ENCODE measurements at regions not wholly inside any gene's neighbourhood (a gene's known extent, or its start where the extent isn't known, plus 50 kb on each side); places are given as distances from the start of the nearest gene placed in this dataset.

DNA sequence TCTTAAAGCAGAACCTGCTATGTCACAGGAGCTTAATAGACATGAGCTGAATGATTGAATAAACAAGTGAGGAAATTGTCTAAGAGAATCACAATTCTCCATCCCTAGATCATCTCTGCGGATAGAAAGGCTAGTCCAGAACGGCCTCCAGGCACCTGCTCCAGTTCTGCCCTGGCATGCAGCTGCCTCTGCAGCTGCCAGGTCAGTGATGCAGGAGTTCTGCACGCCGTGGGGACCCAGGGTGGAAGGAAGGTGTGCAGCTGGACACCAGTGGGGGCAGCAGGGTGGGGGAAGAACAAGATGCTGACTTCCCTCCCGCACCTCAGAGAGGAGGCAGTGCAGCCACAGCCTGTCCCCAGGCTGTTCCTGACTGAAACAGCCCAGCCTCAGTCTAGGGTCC is 192.1 kb upstream of the NCAM1 start:
- TF ChIP-seq, protein P1, sequence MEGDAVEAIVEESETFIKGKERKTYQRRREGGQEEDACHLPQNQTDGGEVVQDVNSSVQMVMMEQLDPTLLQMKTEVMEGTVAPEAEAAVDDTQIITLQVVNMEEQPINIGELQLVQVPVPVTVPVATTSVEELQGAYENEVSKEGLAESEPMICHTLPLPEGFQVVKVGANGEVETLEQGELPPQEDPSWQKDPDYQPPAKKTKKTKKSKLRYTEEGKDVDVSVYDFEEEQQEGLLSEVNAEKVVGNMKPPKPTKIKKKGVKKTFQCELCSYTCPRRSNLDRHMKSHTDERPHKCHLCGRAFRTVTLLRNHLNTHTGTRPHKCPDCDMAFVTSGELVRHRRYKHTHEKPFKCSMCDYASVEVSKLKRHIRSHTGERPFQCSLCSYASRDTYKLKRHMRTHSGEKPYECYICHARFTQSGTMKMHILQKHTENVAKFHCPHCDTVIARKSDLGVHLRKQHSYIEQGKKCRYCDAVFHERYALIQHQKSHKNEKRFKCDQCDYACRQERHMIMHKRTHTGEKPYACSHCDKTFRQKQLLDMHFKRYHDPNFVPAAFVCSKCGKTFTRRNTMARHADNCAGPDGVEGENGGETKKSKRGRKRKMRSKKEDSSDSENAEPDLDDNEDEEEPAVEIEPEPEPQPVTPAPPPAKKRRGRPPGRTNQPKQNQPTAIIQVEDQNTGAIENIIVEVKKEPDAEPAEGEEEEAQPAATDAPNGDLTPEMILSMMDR (IDR thresholded peaks at IDR 0.05; ENCODE audit: insufficient read depth, low read length) = no peak
- no peak for DNase-seq (ENCODE audit: low read depth)

DNA sequence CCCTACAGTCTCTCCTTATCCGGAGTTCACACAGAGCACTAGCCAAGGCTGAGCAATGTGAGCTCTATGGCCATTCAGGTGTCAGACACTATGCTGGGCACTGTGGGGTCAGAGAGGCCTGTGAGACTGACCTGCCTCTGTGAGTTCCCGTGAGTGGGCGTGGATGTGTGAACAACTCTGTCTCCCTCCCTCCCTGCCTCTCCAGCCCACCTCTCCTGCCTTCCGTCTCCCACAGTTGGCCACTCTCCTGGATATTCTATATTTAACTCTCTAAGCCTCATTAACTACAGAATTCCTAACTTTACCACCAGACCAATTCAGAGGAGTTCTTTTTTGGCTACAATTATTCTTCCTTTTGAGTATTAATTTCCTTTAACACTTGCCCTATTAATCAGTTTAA is 191.6 kb upstream of the NCAM1 start:
- no peak for DNase-seq (ENCODE audit: low read depth)
- TF ChIP-seq, protein P1 (IDR thresholded peaks at IDR 0.05; ENCODE audit: insufficient read depth, low read length) = no peak
- H3K4me3 ChIP-seq (ENCODE audit: low read depth, low read length) = no peak overlapping the region

More for the DNA sequence above, 192.1 kb upstream of the NCAM1 start:
- no peak overlapping the region for H3K4me3 ChIP-seq (ENCODE audit: low read depth, low read length)

DNA sequence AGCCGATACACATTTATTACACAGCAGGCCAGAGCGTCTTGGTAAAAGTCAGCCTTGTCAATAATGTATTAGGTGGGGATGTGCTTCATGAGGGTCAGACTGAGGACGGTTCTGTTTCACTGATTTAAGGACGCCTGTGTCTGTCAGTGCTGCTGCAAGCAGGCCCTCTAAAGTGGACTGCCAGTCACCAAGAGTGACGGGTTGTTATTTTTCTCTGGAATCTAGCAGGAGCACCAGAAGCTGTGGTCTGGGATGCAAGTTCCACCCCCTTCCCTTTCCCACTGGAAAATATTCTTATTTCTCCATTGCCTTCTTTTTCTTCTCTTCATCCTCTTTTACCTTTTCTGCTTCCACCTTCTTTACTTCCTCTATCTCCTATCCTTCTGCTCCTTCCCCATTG is 191.2 kb upstream of the NCAM1 start:
- H3K4me3 ChIP-seq (ENCODE audit: low read depth, low read length) = no peak overlapping the region
- TF ChIP-seq, protein P1 (IDR thresholded peaks at IDR 0.05; ENCODE audit: insufficient read depth, low read length) = no peak
- no peak for DNase-seq (ENCODE audit: low read depth)

DNA sequence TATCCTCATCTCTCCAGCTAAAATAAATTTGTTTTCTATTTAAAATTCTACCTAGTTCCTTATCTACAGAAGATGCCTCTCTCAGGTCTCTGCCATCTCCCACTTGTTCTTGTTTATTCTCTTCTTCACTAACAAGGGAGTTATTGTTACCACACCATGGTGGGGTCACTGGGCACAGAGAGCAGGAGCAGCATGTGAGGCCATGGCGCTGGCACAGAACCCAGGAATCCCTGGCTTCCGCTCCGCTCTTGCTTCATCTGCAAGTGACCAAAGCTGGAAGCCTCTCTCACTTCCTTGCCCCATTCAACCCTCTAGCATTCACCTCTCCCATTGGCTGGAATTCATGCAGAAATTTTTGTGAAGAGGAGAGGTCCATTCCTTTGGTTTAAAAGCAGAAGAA is 190.7 kb upstream of the NCAM1 start:
- no peak overlapping the region for H3K4me3 ChIP-seq (ENCODE audit: low read depth, low read length)
- TF ChIP-seq, protein P1 (IDR thresholded peaks at IDR 0.05; ENCODE audit: insufficient read depth, low read length) = no peak
- DNase-seq (ENCODE audit: low read depth) = no peak

DNA sequence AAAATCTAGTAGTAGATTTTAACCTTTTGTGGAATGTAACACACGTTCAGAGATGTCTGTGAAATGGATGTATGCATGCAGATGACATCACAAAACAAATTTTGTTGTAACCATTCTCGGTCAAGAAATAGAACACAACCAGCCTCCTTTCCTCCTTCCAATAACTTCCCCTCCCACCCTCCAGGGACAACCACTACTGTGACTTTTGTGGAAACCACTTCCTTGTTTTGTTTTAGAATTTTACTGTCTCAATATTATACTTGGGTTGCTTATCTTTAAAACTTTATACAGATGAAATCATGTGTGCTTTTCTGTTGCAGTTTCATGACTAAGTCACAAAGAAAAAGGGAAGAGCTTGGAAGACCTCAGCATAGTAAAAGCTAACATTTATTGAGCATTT is 189.4 kb upstream of the NCAM1 start:
- TF ChIP-seq, protein P1 (IDR thresholded peaks at IDR 0.05; ENCODE audit: insufficient read depth, low read length) = no peak
- H3K4me3 ChIP-seq (ENCODE audit: low read depth, low read length) = no peak overlapping the region
- DNase-seq (ENCODE audit: low read depth) = no peak

DNA sequence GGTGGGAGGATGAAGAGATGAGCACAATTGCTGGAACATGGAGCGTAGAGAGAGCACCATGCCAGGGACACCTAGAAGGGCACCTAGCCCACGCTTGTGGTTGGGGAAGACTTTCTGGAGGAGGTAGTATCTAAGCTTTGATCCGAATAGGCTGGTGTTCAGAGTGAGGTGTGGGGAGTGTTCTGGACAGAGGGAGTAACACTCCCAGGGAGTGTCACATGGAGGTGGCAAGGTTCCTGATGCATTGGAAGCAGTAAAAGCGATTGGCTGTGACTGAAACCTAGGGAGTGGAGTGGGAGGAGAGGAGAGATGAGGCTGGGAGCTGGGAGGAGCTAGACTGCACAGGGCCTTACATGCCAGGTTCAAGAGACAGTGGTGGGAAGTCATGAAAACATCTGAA is 188.0 kb upstream of the NCAM1 start:
- no peak for DNase-seq (ENCODE audit: low read depth)
- no peak overlapping the region for H3K4me3 ChIP-seq (ENCODE audit: low read depth, low read length)

DNA sequence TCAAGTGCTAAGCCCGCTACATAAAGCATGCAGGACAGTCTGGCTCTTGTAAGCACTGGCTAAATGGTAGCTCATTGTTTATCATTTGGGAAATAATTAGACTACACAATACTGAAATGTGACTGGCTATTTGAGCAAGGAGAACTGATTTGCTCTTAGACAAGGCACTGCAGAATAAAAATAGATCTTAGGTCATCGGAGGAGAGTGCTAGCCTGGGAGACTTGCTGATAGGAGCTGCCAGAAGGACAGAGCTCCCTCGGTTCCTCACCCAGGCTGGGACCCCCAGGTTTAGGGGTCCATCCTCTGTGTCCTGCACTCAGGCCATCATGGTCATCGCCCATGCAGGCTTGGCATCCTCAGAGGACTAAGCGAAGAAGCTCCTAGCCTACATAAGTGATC is 184.4 kb upstream of the NCAM1 start:
- TF ChIP-seq, protein P1 (IDR thresholded peaks at IDR 0.05; ENCODE audit: insufficient read depth, low read length) = no peak
- no peak for DNase-seq (ENCODE audit: low read depth)
- no peak overlapping the region for H3K4me3 ChIP-seq (ENCODE audit: low read depth, low read length)

More for the DNA sequence above, 188.0 kb upstream of the NCAM1 start:
- TF ChIP-seq, protein P1 (IDR thresholded peaks at IDR 0.05; ENCODE audit: insufficient read depth, low read length) = no peak
